Chondrocyte (in vitro differentiated cells): ENCODE measurements at regions not wholly inside any gene's neighbourhood (a gene's known extent, or its start where the extent isn't known, plus 50 kb on each side); places are given as distances from the start of the nearest gene placed in this dataset.

Source experiments
- DNase-seq: peaks from one replicate; pipeline ENCODE4 v3.0.0; 2021; ENCODE audit warnings: mixed read lengths, low spot score
- H3K27ac Mint-ChIP-seq: one replicate; pipeline ENCODE4 v1.8.0; 2021; ENCODE audit warnings: mild to moderate bottlenecking, moderate library complexity, mixed read lengths; ENCODE audit not compliant: unreplicated experiment
- H3K27me3 Mint-ChIP-seq: 2 replicates; pipeline ENCODE4 v1.8.0; 2021; ENCODE audit warnings: low read depth, mixed read lengths
- H3K36me3 Mint-ChIP-seq: 2 replicates; pipeline ENCODE4 v1.8.0; 2021; ENCODE audit warnings: low read depth, mixed read lengths
- H3K4me1 Mint-ChIP-seq: 2 replicates; pipeline ENCODE4 v1.8.0; 2021; ENCODE audit warnings: low read depth, mild to moderate bottlenecking, mixed read lengths
- H3K4me3 Mint-ChIP-seq: one replicate; pipeline ENCODE4 v1.8.0; 2021; ENCODE audit warnings: mild to moderate bottlenecking, moderate library complexity, mixed read lengths; ENCODE audit not compliant: unreplicated experiment
- H3K9me3 Mint-ChIP-seq: 2 replicates; pipeline ENCODE4 v1.8.0; 2021; ENCODE audit warnings: low read depth, mixed read lengths
- CTCF ChIP-seq: fragments of 200-600 bp; sonication (generic); IDR thresholded peaks from 2 replicates; pipeline ENCODE4 v1.5.0; 2021; ENCODE audit warnings: antibody characterized with exemption, mild to moderate bottlenecking, moderate library complexity

GRCh38 chr3:99487894-99488293, 150.5 kb upstream of the COL8A1 start:
- no peak overlapping the region for H3K4me3 Mint-ChIP-seq
- DNase-seq: no peak
- peaks cover 60% of the 10 kb centered on the region for H3K9me3 Mint-ChIP-seq
- no peak for TF ChIP-seq CTCF
- H3K4me1 Mint-ChIP-seq: peaks cover 54% of the 10 kb centered on the region
- H3K27ac Mint-ChIP-seq: no peak overlapping the region
- H3K27me3 Mint-ChIP-seq: no peaks in the 10 kb centered on the region
- H3K36me3 Mint-ChIP-seq: peaks cover 56% of the 10 kb centered on the region

GRCh38 chr3:99485286-99485685, 153.1 kb upstream of the COL8A1 start:
- peaks cover 34% of the 10 kb centered on the region for H3K36me3 Mint-ChIP-seq
- TF ChIP-seq CTCF: no peak
- no peak overlapping the region for H3K4me3 Mint-ChIP-seq
- no peaks in the 10 kb centered on the region for H3K27me3 Mint-ChIP-seq
- peaks cover 54% of the 10 kb centered on the region for H3K4me1 Mint-ChIP-seq
- no peak for DNase-seq
- H3K9me3 Mint-ChIP-seq: peaks cover 38% of the 10 kb centered on the region
- peak overlapping the region; percentile 77 for H3K27ac Mint-ChIP-seq

DNA sequence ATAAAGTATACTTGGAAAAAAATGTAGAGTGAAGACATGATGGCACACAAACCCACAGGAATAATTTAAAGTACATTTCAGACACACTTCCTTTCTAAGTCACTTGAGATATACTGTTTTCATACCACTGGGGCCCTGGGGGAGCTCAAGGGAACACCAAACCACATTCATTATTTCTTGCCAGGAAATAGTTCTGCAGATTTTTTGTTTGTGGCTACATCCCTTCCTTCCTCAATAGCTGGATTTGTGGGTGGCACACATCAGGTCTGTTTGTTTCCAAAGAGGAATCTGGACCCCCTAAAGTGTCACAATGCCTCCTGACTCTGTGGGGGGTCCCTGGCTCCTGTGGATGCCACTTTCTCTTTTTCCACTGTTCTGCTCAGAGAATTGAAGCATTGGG, 153.5 kb upstream of the COL8A1 start:
- Mint-ChIP-seq H3K27ac (peak overlapping the region; percentile 77), H3K4me1 (peaks cover 58% of the 10 kb centered on the region), H3K27me3 (no peaks in the 10 kb centered on the region), H3K36me3 (peaks cover 30% of the 10 kb centered on the region), H3K4me3 (no peak overlapping the region), H3K9me3 (peaks cover 34% of the 10 kb centered on the region)
- no peak for DNase-seq
- TF ChIP-seq CTCF: peak; percentile 33

- H3K4me3 Mint-ChIP-seq: no peak overlapping the region
- TF ChIP-seq CTCF: no peak
- H3K27ac Mint-ChIP-seq: peak overlapping the region; percentile 18
- H3K4me1 Mint-ChIP-seq: peaks cover 68% of the 10 kb centered on the region
- no peaks in the 10 kb centered on the region for H3K27me3 Mint-ChIP-seq
- peaks cover 23% of the 10 kb centered on the region for H3K36me3 Mint-ChIP-seq
- peaks cover 28% of the 10 kb centered on the region for H3K9me3 Mint-ChIP-seq
- DNase-seq: no peak
Measured at GRCh38 chr3:99483841-99484240, 154.6 kb upstream of the COL8A1 start.

DNA sequence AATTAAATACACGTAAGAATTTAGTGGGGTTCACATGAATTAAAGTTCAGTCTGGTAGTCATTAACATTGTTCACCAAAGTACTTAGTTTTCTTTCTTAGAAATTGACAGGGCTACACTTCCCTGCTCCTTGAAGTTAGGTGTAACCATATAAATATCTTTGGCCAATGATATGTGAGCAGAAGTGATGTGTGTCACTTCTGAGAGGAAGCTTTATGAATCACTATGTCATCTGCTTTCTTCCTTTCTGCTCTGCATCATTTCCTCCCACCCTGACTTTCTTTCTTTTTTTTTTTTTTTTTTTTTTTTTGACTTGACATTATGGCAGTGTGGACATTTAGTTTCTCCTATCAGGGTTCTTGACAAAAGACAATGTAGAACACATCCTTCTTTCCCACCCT, 156.2 kb upstream of the COL8A1 start:
- no peak overlapping the region for H3K4me3 Mint-ChIP-seq
- DNase-seq: no peak
- peaks cover 69% of the 10 kb centered on the region for H3K4me1 Mint-ChIP-seq

More for the DNA sequence above, 156.2 kb upstream of the COL8A1 start:
- no peak for TF ChIP-seq CTCF
- H3K27me3 Mint-ChIP-seq: no peaks in the 10 kb centered on the region
- no peak overlapping the region for H3K27ac Mint-ChIP-seq
- H3K36me3 Mint-ChIP-seq: peaks cover 21% of the 10 kb centered on the region
- H3K9me3 Mint-ChIP-seq: peaks cover 26% of the 10 kb centered on the region
